ENCODE measurements at regions not wholly inside any gene's neighbourhood (a gene's known extent, or its start where the extent isn't known, plus 50 kb on each side); places are given as distances from the start of the nearest gene placed in this dataset.

DNA sequence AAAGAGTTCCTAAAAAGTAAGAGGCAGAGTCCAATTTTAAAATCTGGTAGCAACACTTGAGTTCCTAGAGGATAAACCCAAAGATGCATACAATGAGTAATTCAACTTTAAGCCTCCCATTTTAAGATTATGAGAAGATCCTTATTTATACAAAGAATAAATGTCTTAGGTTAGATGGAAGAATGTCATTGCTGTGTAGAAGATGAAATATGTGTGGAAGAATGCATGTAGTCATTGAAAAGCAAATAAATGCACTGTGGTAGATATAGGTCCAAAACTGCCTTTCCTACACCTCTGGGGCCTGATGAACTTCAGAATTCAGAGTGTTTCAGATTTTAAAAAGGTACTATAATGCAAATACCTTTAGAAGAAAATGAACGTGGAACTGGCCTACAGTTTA is 58.7 kb upstream of the LRP1B start:
- TF ChIP-seq EP300 (IDR thresholded peaks at IDR 0.05; ENCODE audit: borderline replicate concordance in 1 of 2, low read depth in 1 of 2, low read length in 1 of 2) (no peak), ELF1 (IDR thresholded peaks at IDR 0.05) (no peak), RAD21 (IDR thresholded peaks at IDR 0.05; ENCODE audit: low read length) (no peak)
- TF ChIP-seq, protein P1, sequence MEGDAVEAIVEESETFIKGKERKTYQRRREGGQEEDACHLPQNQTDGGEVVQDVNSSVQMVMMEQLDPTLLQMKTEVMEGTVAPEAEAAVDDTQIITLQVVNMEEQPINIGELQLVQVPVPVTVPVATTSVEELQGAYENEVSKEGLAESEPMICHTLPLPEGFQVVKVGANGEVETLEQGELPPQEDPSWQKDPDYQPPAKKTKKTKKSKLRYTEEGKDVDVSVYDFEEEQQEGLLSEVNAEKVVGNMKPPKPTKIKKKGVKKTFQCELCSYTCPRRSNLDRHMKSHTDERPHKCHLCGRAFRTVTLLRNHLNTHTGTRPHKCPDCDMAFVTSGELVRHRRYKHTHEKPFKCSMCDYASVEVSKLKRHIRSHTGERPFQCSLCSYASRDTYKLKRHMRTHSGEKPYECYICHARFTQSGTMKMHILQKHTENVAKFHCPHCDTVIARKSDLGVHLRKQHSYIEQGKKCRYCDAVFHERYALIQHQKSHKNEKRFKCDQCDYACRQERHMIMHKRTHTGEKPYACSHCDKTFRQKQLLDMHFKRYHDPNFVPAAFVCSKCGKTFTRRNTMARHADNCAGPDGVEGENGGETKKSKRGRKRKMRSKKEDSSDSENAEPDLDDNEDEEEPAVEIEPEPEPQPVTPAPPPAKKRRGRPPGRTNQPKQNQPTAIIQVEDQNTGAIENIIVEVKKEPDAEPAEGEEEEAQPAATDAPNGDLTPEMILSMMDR (IDR thresholded peaks at IDR 0.05): no peak
